ENCODE measurements at regions not wholly inside any gene's neighbourhood (a gene's known extent, or its start where the extent isn't known, plus 50 kb on each side); places are given as distances from the start of the nearest gene placed in this dataset.

DNA sequence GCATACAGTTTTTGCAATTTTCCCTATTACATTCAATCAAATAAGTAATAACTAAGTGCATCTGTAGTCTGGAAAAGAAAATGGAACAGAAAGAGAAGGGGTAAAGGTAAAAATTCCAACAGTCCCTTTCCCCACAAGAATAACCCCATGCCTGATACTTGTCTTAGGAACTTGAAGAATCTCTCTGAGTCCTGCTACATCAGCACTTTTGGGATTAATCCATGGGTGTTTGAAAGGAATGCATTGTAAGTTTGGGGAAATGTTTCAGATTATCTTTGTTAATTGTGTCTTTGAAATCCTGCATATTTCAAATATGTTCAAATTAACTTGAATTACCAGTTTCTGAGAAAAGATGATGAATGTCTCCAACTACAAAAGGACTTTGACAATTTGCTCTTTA is 667.3 kb upstream of the PRKX start:
- Mint-ChIP-seq H3K9me3 (peaks cover 3% of the 10 kb centered on the region), H3K27ac (no peak overlapping the region), H3K4me3 (no peak overlapping the region), H3K36me3 (no peaks in the 10 kb centered on the region), H3K4me1 (no peaks in the 10 kb centered on the region), H3K27me3 (no peaks in the 10 kb centered on the region)
- no peak for DNase-seq

DNA sequence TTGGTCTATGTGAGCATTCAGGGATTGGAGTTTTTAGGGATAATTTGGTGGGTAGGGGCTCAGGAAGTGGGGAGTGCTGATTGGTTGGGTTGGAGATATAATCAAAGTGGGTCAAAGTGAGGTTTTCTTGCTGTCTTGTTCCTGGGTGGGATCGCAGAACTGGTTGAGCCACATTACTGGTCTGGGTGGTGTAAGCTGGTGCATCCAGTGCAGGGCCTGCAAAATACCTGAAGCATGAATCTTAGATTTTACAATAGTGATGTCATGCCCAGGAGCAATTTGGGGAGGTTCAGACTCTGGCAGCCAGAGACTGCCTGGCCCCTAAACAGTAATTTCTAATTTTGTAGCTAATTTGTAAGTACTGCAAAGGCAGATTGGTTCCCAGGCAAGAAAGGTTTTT is 665.6 kb upstream of the PRKX start:
- peaks cover 3% of the 10 kb centered on the region for H3K9me3 Mint-ChIP-seq
- no peak overlapping the region for H3K4me3 Mint-ChIP-seq
- DNase-seq, result no peak
- H3K27ac Mint-ChIP-seq, result no peak overlapping the region
- H3K4me1 Mint-ChIP-seq, result no peaks in the 10 kb centered on the region
- no peaks in the 10 kb centered on the region for H3K27me3 Mint-ChIP-seq
- no peaks in the 10 kb centered on the region for H3K36me3 Mint-ChIP-seq

DNA sequence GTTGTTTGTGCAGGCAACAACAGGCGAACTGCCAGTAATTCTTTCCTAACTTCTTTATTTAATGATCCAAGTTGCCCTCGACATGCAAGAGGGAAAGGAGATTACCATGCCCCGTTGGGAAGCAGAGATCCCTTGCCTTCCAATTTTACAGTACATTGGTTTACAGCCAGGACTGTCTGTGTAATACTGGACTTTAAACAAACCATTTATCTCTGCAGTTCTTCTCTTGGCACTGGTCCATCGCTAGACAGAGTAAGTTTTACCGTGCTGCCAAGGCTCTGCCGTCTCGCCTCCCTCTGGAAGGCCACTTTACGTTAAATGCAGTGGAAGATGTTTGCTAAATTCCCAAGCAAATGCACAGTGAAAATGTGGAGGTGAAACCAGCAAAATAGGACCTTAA is 660.3 kb upstream of the PRKX start:
- Mint-ChIP-seq H3K9me3 (no peaks in the 10 kb centered on the region), H3K36me3 (no peaks in the 10 kb centered on the region), H3K27ac (no peak overlapping the region), H3K4me1 (no peaks in the 10 kb centered on the region), H3K27me3 (no peaks in the 10 kb centered on the region), H3K4me3 (no peak overlapping the region)
- no peak for DNase-seq

DNA sequence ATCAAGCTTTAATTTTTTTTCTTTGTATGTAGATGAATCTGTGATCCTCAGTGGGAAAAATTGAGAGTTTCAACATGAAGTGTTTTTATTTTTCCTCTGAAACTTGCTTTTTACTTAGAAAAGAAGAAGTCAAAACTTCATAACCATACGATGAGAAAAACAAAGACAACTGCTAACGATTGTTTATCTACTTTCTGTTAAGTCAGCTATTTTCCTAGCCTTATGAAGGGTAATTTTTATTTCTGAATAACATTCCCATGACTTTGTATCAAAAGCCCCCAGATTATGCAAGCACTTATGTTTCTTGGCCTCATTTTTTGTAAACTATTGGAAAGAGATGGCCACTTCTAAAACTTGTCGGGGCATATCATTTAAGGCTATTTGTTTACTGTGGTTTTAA is 645.1 kb upstream of the PRKX start:
- H3K9me3 Mint-ChIP-seq, result no peaks in the 10 kb centered on the region
- no peak overlapping the region for H3K27ac Mint-ChIP-seq
- H3K4me1 Mint-ChIP-seq, result no peaks in the 10 kb centered on the region
- no peaks in the 10 kb centered on the region for H3K27me3 Mint-ChIP-seq
- no peak overlapping the region for H3K4me3 Mint-ChIP-seq
- DNase-seq, result no peak
- no peaks in the 10 kb centered on the region for H3K36me3 Mint-ChIP-seq

DNA sequence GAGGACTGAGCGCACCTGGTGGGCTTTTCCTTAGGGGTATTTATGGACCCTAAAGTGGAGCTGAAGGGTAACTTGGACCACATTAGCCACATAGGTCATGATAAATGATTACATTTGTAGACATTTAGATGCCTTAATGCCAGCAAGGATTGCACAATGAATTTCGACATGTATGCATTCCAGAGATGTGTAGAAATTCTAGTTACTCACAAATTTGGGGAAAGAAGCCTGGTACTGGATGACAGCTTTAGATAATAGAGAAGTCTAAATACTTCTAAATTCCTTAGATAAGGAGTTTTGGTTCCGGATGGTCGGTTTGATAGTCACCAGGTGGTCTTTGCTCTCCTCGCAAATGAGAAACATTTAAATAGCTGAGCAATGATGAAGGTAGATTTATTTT is 609.5 kb upstream of the PRKX start:
- DNase-seq, result no peak
- Mint-ChIP-seq H3K4me1 (no peaks in the 10 kb centered on the region), H3K4me3 (no peak overlapping the region), H3K27ac (no peak overlapping the region), H3K36me3 (no peaks in the 10 kb centered on the region), H3K9me3 (no peaks in the 10 kb centered on the region), H3K27me3 (no peaks in the 10 kb centered on the region)

DNA sequence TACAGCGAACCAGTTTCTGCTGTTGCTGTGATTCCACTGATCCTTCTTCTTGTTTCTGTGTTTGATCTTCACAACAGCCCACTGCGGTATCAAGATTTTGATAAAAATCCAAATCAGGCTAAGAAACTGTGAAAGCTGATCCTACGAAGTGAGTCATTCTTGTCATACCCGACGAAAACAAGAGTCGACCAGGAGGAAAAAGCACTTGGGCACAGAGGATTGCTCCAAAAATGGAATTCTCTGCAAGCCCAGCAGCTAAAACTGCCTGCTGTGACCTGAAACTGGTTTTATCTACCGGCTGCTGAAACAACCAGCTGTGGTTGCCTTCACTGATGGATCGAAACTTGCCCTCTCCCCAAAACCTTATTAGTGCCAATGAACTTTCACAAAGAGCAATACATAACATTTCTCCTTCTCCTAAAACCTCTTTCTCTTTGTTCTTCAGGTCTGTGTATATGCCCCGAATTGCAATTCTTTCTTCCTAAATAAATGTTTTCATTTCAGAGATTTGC is 607.0 kb upstream of the PRKX start:
- Mint-ChIP-seq H3K27me3 (no peaks in the 10 kb centered on the region), H3K4me1 (no peaks in the 10 kb centered on the region), H3K27ac (no peak overlapping the region), H3K4me3 (no peak overlapping the region), H3K9me3 (no peaks in the 10 kb centered on the region), H3K36me3 (no peaks in the 10 kb centered on the region)
- DNase-seq, result no peak

DNA sequence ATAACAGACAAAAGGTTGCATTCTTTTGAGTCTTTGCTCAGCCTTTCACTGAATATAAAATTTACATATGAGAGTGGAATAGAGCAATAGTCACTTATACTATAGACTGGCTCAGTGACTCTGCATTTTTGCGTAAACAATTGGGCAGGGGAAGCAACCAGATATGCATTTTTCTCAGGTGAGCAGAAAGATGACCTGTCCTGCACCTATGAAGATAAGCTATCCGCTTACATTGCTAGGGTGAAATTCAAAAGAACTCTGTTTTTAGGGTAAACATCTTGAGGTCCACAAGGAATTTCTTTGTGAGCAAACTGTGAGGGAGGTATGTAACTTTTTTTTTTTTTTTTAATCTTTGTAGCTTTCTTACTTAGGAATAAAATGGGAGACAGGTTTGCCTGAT is 602.4 kb upstream of the PRKX start:
- Mint-ChIP-seq H3K4me1 (no peaks in the 10 kb centered on the region), H3K4me3 (no peak overlapping the region), H3K27me3 (no peaks in the 10 kb centered on the region), H3K9me3 (no peaks in the 10 kb centered on the region), H3K27ac (no peak overlapping the region), H3K36me3 (no peaks in the 10 kb centered on the region)
- no peak for DNase-seq

DNA sequence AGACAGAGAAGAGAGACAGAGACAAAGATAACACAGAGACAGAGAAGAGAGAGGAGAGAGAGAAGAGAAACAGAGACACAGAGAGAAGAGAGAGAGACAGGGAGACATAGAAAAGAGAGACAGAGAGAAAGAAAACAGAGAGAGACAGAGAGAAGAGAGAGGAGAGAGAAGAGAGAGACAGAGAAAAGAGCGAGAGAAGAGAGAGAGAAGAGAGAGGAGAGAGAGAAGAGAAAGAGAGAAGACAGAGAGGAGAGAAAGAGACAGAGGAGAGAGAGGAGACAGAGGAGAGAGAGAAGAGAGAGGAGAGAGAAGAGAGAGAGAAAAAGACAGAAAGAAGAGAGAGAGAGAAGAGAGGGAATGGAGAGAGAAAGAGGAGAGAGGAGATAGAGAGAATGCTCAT is 601.1 kb upstream of the PRKX start:
- H3K4me1 Mint-ChIP-seq, result no peaks in the 10 kb centered on the region
- no peaks in the 10 kb centered on the region for H3K36me3 Mint-ChIP-seq
- no peaks in the 10 kb centered on the region for H3K27me3 Mint-ChIP-seq
- H3K9me3 Mint-ChIP-seq, result no peaks in the 10 kb centered on the region
- DNase-seq, result no peak
- no peak overlapping the region for H3K27ac Mint-ChIP-seq
- no peak overlapping the region for H3K4me3 Mint-ChIP-seq

DNA sequence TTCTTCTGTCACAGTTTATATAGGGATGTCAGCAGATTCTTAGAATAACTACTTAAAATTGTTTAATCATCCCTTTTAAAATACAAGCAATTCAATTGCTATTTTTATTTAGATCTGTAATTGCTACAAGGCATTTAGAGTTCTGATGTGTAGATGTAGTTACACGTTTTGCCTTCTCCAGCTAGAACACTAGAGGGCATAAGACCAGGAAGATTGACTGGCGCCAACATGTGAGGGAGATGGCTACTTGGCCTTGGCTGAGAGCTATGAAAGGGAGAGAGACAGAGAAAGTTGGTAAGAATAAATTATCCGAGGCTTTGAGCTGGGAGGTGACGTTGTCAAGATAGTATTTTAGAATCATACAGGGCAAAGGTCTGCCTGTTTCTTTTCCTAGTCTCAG is 563.7 kb upstream of the PRKX start:
- no peak for DNase-seq
- no peak overlapping the region for H3K4me3 Mint-ChIP-seq
- peaks cover 2% of the 10 kb centered on the region for H3K9me3 Mint-ChIP-seq
- H3K36me3 Mint-ChIP-seq, result no peaks in the 10 kb centered on the region
- H3K4me1 Mint-ChIP-seq, result no peaks in the 10 kb centered on the region
- no peaks in the 10 kb centered on the region for H3K27me3 Mint-ChIP-seq
- H3K27ac Mint-ChIP-seq, result no peak overlapping the region

DNA sequence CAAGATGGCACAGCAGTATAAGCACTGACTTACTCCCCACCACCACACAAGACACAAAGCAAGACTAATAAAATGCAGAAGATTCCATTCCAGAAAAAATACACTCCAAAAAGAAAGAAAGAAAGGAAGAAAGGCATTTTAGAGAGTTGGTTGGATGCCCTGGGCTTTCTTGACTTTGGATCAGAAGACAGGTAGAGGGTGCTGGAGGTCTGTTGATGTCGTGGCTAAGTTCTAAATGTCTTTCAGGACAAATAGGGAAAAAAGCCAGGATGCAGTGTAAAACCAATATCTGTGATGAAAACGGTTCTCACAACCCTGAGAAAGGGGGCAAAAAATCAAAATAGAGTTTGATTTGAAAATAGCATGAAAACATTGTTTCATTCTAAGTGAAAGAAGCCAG is 555.2 kb upstream of the PRKX start:
- Mint-ChIP-seq H3K27me3 (no peaks in the 10 kb centered on the region), H3K9me3 (no peaks in the 10 kb centered on the region), H3K27ac (no peak overlapping the region), H3K4me3 (no peak overlapping the region), H3K36me3 (no peaks in the 10 kb centered on the region), H3K4me1 (no peaks in the 10 kb centered on the region)
- no peak for DNase-seq

DNA sequence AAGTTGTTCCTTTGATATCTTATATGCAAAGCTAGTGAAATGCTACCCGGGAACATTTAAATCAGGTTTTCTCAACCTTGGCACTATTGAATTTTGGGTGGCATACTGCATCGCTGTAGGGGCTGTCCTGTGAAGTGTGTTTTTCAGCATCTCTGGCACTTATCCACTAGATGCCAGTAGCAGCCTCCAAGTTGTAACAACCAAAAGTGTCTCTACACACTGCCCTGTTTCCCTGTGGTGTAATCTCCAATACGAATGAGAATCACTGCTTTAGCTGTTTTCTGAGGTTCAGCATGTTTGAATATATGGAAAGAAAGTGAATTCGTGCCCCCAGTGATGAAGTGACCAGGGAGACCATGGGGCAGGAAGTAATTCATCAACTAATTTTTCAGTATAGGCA is 551.6 kb upstream of the PRKX start:
- Mint-ChIP-seq H3K36me3 (no peaks in the 10 kb centered on the region), H3K9me3 (no peaks in the 10 kb centered on the region)
- no peak for DNase-seq

DNA sequence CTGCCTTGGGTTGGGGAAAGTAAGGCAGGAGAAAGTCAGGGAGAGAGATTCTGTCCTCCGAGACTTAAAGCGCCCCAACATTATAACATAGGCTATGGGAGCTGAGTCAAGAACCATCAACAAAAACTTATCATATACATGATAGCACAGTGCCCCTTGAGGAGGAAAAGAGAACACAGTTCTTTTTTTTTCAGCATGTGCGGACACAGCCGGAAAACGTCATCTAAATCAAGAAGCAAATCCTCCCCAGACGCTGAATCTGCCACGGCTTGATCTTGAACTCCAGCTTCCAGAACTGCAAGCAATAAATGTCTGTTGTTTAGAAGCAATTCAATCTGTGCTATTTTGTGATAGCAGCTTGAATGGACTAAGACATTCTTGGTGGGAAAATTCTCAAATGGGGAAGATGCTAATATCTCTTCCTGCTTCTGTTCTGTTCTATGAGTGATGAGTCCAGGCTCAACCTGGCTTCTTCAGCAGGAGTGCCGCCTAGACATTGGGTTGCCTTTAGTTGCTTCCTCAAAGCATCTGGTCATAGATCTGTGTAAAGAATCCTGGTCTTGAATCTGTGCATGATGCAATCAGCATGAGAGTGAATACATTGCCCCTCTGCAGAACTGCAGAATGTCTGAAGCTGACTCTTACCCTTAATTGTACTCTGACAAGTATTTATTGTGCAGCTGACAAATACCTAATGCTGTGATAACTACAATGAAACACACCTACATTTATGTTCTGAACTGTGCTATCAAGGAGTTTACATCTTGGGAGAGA is 549.8 kb upstream of the PRKX start:
- Mint-ChIP-seq H3K9me3 (no peaks in the 10 kb centered on the region), H3K4me1 (no peaks in the 10 kb centered on the region), H3K27ac (no peak overlapping the region), H3K27me3 (no peaks in the 10 kb centered on the region), H3K4me3 (no peak overlapping the region), H3K36me3 (no peaks in the 10 kb centered on the region)
- DNase-seq, result no peak

More for the DNA sequence above, 551.6 kb upstream of the PRKX start:
- Mint-ChIP-seq H3K27me3 (no peaks in the 10 kb centered on the region), H3K4me3 (no peak overlapping the region), H3K27ac (no peak overlapping the region), H3K4me1 (no peaks in the 10 kb centered on the region)

DNA sequence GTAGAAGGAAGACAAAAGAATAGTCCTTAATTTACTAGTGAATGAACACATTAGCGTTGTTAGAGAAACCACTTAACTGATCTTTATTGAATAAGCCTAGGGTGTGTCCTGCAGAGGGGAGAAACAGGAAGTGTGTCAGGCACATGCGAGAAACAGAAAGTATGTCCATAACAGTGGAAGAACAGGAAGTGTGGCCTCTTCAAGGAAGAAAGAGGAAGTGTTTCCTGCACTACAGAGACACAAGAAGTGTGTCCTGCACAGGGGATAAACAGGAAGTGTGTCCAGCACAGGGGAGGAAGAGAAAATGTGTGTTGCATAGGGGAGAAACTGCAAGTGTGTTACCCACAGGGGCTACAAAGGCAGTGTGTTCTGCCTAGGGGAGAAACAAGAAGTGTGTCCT is 539.6 kb upstream of the PRKX start:
- H3K4me1 Mint-ChIP-seq, result peaks cover 5% of the 10 kb centered on the region
- H3K9me3 Mint-ChIP-seq, result peaks cover 5% of the 10 kb centered on the region
- H3K27ac Mint-ChIP-seq, result peak overlapping the region; percentile 55
- H3K36me3 Mint-ChIP-seq, result peaks cover 5% of the 10 kb centered on the region
- H3K4me3 Mint-ChIP-seq, result no peak overlapping the region
- H3K27me3 Mint-ChIP-seq, result peaks cover 1% of the 10 kb centered on the region
- no peak for DNase-seq

DNA sequence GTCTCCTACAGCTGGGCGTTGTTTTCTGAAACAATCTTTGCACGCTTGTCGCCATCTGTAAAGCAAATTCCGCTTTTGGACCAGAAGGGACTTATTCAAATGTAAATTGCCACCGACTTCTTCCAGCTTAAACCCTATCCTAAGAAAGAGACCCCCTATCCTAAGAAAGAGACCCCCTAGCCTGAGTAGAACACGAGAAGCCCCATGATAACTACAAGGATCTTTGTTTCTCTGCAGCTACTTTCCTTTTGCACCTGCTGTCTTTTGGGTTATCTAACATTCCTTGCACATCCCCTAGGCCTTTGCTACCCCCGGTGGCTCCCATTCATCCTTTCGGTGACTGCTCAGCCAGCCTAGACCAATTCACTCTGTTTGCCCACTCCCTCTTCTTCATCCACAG is 536.0 kb upstream of the PRKX start:
- Mint-ChIP-seq H3K4me1 (peaks cover 5% of the 10 kb centered on the region), H3K36me3 (peaks cover 5% of the 10 kb centered on the region), H3K27me3 (peaks cover 5% of the 10 kb centered on the region), H3K9me3 (peaks cover 7% of the 10 kb centered on the region), H3K4me3 (no peak overlapping the region), H3K27ac (no peak overlapping the region)
- DNase-seq, result no peak

DNA sequence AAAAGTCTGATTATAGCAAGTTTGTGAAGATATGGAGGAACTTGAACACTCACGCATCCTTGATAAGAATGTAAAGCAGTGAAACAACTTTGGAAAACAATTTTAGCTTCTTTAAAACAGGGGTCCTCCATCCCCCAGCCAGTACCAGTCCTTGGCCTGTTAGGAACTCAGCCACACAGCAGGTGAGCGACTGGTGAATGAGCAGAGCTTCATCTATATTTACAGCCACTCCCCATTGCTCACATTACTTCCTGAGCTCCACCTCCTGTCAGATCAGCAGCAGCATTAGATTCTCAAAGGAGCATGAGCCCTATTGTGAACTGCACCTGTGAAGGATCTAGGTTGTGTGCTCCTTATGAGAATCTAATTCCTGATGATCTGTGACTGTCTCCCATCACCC is 530.3 kb upstream of the PRKX start:
- H3K27ac Mint-ChIP-seq, result no peak overlapping the region
- peaks cover 4% of the 10 kb centered on the region for H3K9me3 Mint-ChIP-seq
- H3K36me3 Mint-ChIP-seq, result no peaks in the 10 kb centered on the region

DNA sequence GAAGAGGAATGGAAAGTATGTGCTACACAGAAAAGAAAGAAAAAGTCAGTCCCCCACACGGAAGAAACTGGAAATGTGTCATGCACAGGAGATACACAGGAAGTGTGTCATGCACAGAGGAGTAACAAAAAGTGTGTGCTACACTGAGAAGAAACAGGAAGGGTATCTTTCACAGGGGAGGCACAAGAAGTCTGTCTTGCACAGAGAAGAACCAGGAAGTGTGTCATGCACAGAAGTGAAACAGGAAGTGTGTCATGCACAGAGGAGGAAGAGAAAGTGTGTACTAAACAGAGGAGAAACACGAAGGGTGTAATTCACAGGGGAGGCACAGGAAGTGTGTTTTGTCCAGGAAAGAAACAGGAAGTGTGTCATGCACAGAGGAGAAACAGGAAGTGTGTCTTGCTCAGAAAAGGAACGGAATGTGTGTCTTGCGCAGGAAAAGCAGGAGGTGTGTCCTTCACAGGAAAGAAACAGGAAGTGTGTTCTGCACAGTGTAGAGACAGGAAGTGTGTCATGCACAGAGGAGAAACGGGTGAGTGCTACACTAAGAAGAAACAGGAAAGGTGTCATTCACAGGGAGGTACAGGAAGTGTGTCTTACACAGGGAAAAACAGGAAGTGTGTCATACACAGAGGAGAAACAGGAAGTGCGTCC is 527.2 kb upstream of the PRKX start:
- Mint-ChIP-seq H3K36me3 (no peaks in the 10 kb centered on the region), H3K9me3 (peaks cover 2% of the 10 kb centered on the region), H3K4me3 (no peak overlapping the region), H3K27me3 (no peaks in the 10 kb centered on the region), H3K4me1 (no peaks in the 10 kb centered on the region), H3K27ac (no peak overlapping the region)
- DNase-seq, result no peak

More for the DNA sequence above, 530.3 kb upstream of the PRKX start:
- peaks cover 5% of the 10 kb centered on the region for H3K27me3 Mint-ChIP-seq
- H3K4me3 Mint-ChIP-seq, result no peak overlapping the region
- no peaks in the 10 kb centered on the region for H3K4me1 Mint-ChIP-seq
- DNase-seq, result no peak
